Kidney (tissue), 13 donors: ENCODE measurements at regions not wholly inside any gene's neighbourhood (a gene's known extent, or its start where the extent isn't known, plus 50 kb on each side); places are given as distances from the start of the nearest gene placed in this dataset.

Experiments
- DNase-seq, 5 donors: peaks; one replicate each; pipeline ENCODE4 v3.0.0-alpha.2; 2013 to 2020
- FAIRE-seq: peaks from 2 replicates; lab custom pipeline; 2012; peaks lifted over from hg19 to GRCh38; lab: Jason Lieb, UNC
- H3K27ac ChIP-seq, 2 donors: one replicate each; pipeline ENCODE4 v1.7.0; 2013; ENCODE audit warnings: low read depth in 2 of 2, low read length in 2 of 2, inconsistent platforms in 1 of 2
- H3K27me3 ChIP-seq: one replicate; pipeline ENCODE4 v1.7.1; 2013; ENCODE audit warnings: low read length, inconsistent platforms; ENCODE audit not compliant: control insufficient read depth, insufficient read depth
- H3K36me3 ChIP-seq, 3 donors: one replicate each; pipeline versions ENCODE4 v1.7.0 to v1.7.1; 2013; ENCODE audit warnings: low read length in 3 of 3, control low read depth in 1 of 3, inconsistent platforms in 1 of 3; ENCODE audit not compliant: insufficient read depth in 3 of 3, control insufficient read depth in 2 of 3
- H3K4me1 ChIP-seq, 3 donors: one replicate each; pipeline versions ENCODE4 v1.7.0 to v1.7.1; 2013; ENCODE audit warnings: low read length in 3 of 3, inconsistent platforms in 1 of 3, low read depth in 1 of 3; ENCODE audit not compliant: control insufficient read depth in 2 of 3, insufficient read depth in 2 of 3
- H3K4me3 ChIP-seq, 3 donors: one replicate each; pipeline versions ENCODE4 v1.7.0 to v1.8.1; 2013; ENCODE audit warnings: low read length in 3 of 3, control low read depth in 1 of 3, inconsistent platforms in 1 of 3
- H3K9ac ChIP-seq, 3 donors: one replicate each; pipeline versions ENCODE4 v1.7.0 to v1.7.1; 2013; ENCODE audit warnings: low read length in 3 of 3, control low read depth in 1 of 3, inconsistent platforms in 1 of 3
- H3K9me3 ChIP-seq, 3 donors: one replicate each; pipeline versions ENCODE4 v1.7.0 to v1.7.1; 2013; ENCODE audit warnings: low read length in 3 of 3, control low read depth in 1 of 3, inconsistent platforms in 1 of 3; ENCODE audit not compliant: control insufficient read depth in 2 of 3, insufficient read depth in 1 of 3
- intact Hi-C: fragments of 100-400 bp; cut with DNase I; formaldehyde crosslinking; loops from one replicate; pipeline ENCODE4 v1.11.1; 2022
- TF ChIP-seq, protein P1 (sequence below): IDR thresholded peaks from 3 replicates; pipeline ENCODE4 v1.5.1; 2012; ENCODE audit warnings: mild to moderate bottlenecking, moderate library complexity, borderline replicate concordance; ENCODE audit not compliant: insufficient read depth; ENCODE audit errors: extremely low read depth
- donor health status: control.
- donor health status: control.
- donor health status: control.
- donor health status: control.
- donor health status: control.
- donor health status: DM: yes; HTN: yes; CAD: no.
- donor health status: Normal renal cell carcinoma (clear cell type).

GRCh38 chrX:22430701-22431100, 158.0 kb downstream of the CBLL2 start:
- Histone ChIP-seq H3K27me3 (no peaks in the 10 kb centered on the region), H3K9ac (no peak overlapping the region), H3K4me1 (no peaks in the 10 kb centered on the region), H3K36me3 (no peaks in the 10 kb centered on the region), H3K27ac (no peak overlapping the region), H3K9me3 (no peaks in the 10 kb centered on the region), H3K4me3 (no peak overlapping the region)
- TF ChIP-seq, protein P1, sequence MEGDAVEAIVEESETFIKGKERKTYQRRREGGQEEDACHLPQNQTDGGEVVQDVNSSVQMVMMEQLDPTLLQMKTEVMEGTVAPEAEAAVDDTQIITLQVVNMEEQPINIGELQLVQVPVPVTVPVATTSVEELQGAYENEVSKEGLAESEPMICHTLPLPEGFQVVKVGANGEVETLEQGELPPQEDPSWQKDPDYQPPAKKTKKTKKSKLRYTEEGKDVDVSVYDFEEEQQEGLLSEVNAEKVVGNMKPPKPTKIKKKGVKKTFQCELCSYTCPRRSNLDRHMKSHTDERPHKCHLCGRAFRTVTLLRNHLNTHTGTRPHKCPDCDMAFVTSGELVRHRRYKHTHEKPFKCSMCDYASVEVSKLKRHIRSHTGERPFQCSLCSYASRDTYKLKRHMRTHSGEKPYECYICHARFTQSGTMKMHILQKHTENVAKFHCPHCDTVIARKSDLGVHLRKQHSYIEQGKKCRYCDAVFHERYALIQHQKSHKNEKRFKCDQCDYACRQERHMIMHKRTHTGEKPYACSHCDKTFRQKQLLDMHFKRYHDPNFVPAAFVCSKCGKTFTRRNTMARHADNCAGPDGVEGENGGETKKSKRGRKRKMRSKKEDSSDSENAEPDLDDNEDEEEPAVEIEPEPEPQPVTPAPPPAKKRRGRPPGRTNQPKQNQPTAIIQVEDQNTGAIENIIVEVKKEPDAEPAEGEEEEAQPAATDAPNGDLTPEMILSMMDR, result no peak
- intact Hi-C loops, result no loop called here
- FAIRE-seq, result no peak
- DNase-seq, result no peak

DNA sequence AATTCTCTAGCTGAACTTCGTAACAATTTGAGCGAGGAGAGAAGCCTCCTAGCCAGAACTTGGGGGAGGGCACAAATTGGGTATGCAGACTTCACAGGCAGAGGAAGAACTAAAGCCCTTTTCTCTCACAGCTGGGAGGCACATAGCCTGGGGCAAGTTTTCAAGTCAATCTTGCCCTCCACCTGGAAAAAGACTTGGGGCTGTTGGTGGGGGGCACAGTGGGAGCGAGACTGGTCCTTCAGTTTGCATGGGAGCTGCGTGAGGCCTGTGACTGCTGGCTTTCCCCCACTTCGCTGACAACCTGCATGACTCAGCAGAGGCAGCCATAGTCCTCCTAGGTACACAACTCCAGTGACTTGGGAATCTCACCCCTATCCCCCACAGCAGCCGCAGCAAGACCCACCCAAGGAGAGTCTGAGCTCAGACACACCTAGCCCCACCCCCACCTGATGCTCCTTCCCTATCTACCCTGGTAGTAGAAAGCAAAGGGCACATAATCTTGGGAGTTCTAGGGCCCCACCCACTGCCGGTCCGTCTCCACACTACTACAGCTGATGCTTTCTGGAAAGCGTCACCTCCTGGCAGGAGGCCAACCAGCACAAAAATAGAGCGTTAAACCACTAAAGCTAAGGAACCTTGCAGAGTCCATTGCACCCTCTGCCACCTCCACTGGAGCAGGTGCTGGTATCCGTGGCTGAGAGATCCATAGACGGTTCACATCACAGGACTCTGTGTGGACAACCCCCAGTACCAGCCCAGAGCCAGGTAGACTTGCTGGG, 160.8 kb downstream of the CBLL2 start:
- intact Hi-C loops, result no loop called here
- Histone ChIP-seq H3K9me3 (no peaks in the 10 kb centered on the region), H3K36me3 (no peaks in the 10 kb centered on the region), H3K9ac (no peak overlapping the region), H3K4me3 (no peak overlapping the region), H3K4me1 (no peaks in the 10 kb centered on the region), H3K27ac (no peak overlapping the region), H3K27me3 (no peaks in the 10 kb centered on the region)
- TF ChIP-seq, protein P1, result no peak
- DNase-seq (no peak), FAIRE-seq (no peak)

DNA sequence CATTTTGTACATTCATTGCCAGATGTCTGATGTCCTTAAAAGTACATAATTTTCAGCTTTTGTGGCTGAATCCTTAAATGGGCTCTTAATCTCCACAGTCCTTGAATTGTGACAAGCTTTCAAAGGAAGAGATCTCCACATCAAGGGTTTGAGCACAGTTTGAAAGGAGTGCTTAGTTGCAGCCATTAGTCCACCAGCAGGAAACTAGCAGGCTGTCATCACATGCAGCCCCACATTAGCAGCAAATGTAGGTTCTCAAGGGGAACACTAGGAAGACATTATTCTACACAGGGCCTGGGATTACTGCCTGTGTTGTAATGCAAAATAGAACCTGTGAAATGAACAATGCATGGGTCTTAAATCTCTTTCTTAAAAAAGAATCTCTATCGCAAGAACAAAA, 173.2 kb downstream of the CBLL2 start:
- FAIRE-seq (no peak), DNase-seq (no peak)
- intact Hi-C loops, result no loop called here
- no peaks in the 10 kb centered on the region for H3K27me3 ChIP-seq
- no peak overlapping the region for H3K9ac ChIP-seq
- H3K36me3 ChIP-seq, result no peaks in the 10 kb centered on the region
- H3K4me3 ChIP-seq, result no peak overlapping the region
- H3K4me1 ChIP-seq, result no peaks in the 10 kb centered on the region
- no peaks in the 10 kb centered on the region for H3K9me3 ChIP-seq
- H3K27ac ChIP-seq, result no peak overlapping the region
- TF ChIP-seq, protein P1, result no peak

- intact Hi-C loops, result no loop called here
- Histone ChIP-seq H3K4me1 (no peaks in the 10 kb centered on the region), H3K27ac (no peak overlapping the region), H3K9ac (no peak overlapping the region), H3K4me3 (no peak overlapping the region), H3K27me3 (no peaks in the 10 kb centered on the region), H3K9me3 (no peaks in the 10 kb centered on the region), H3K36me3 (no peaks in the 10 kb centered on the region)
- FAIRE-seq (no peak), DNase-seq (no peak)
- TF ChIP-seq, protein P1, result no peak
Measured at GRCh38 chrX:22462959-22463358, 190.2 kb downstream of the CBLL2 start.
